WTC11 (cell line): ENCODE measurements at regions not wholly inside any gene's neighbourhood (a gene's known extent, or its start where the extent isn't known, plus 50 kb on each side); places are given as distances from the start of the nearest gene placed in this dataset.
A peak's percentile ranks its signal among the peaks of the same experiment; 100 is the strongest.

ENCODE experiments used
- ATAC-seq: fragments of 200-7000 bp; cut with Tn5 transposase; 2 replicates; pipeline ENCODE4 v1.10.0; 2021; ENCODE audit warnings: mild to moderate bottlenecking, moderate library complexity
- CTCF ChIA-PET: fragments of 300-600 bp; sonication (Branson Sonifier 250); formaldehyde crosslinking; loops from one replicate; lab custom pipeline; 2021; ENCODE audit warnings: antibody characterized with exemption; lab: Charles Lee
- POLR2A ChIA-PET: fragments of 350-600 bp; sonication (Branson Sonifier 250); formaldehyde crosslinking; loops from one replicate; lab custom pipeline; 2021; ENCODE audit warnings: antibody characterized with exemption; lab: Charles Lee
- DNase-seq: peaks from one replicate; pipeline ENCODE4 v3.0.0; 2021; ENCODE audit warnings: low spot score
- H3K27ac Mint-ChIP-seq: 2 replicates; pipeline ENCODE4 v1.8.0; 2021; ENCODE audit warnings: mixed read lengths
- H3K27me3 Mint-ChIP-seq: 2 replicates; pipeline ENCODE4 v1.8.0; 2021; ENCODE audit warnings: low read depth, mild to moderate bottlenecking, moderate library complexity, mixed read lengths
- H3K36me3 Mint-ChIP-seq: 2 replicates; pipeline ENCODE4 v1.8.0; 2021; ENCODE audit warnings: mixed read lengths
- H3K4me1 Mint-ChIP-seq: 2 replicates; pipeline ENCODE4 v1.8.0; 2022; ENCODE audit warnings: mixed read lengths
- H3K4me3 Mint-ChIP-seq: 2 replicates; pipeline ENCODE4 v1.8.0; 2021; ENCODE audit warnings: mild to moderate bottlenecking, moderate library complexity, mixed read lengths
- H3K9me3 Mint-ChIP-seq: 2 replicates; pipeline ENCODE4 v1.8.0; 2021; ENCODE audit warnings: mixed read lengths
- AFF4 ChIP-seq: sonication (generic); formaldehyde crosslinking; IDR thresholded peaks from 2 replicates; pipeline ENCODE4 v1.8.1; 2023; ENCODE audit warnings: mild to moderate bottlenecking, missing genetic modification reagents, borderline replicate concordance
- CBFB ChIP-seq: sonication (generic); formaldehyde crosslinking; IDR thresholded peaks from 2 replicates; pipeline ENCODE4 v1.8.1; 2022; ENCODE audit warnings: mild to moderate bottlenecking, low read depth, missing genetic modification reagents
- CDX4 ChIP-seq: fragments of 250-450 bp; sonication (Bioruptor Pico); IDR thresholded peaks from 2 replicates; pipeline ENCODE4 v1.9.0; 2021; ENCODE audit warnings: moderate library complexity, mild to moderate bottlenecking, inconsistent platforms, borderline replicate concordance
- E2F4 ChIP-seq: sonication (generic); formaldehyde crosslinking; IDR thresholded peaks from 2 replicates; pipeline ENCODE4 v1.8.1; 2022; ENCODE audit warnings: low read depth, mild to moderate bottlenecking, moderate library complexity, missing genetic modification reagents, borderline replicate concordance
- E2F5 ChIP-seq: sonication (generic); formaldehyde crosslinking; IDR thresholded peaks from 2 replicates; pipeline ENCODE4 v1.8.1; 2022; ENCODE audit warnings: mild to moderate bottlenecking, moderate library complexity, missing genetic modification reagents
- JUN ChIP-seq: sonication (generic); formaldehyde crosslinking; IDR thresholded peaks from 2 replicates; pipeline ENCODE4 v1.8.0; 2023; ENCODE audit warnings: mild to moderate bottlenecking, missing genetic modification reagents
- MLX ChIP-seq: sonication (generic); formaldehyde crosslinking; IDR thresholded peaks from 2 replicates; pipeline ENCODE4 v1.8.1; 2023; ENCODE audit warnings: mild to moderate bottlenecking, missing genetic modification reagents, moderate library complexity
- NFATC4 ChIP-seq: fragments of 250-450 bp; sonication (Bioruptor Pico); IDR thresholded peaks from 2 replicates; pipeline ENCODE4 v1.9.0; 2021; ENCODE audit warnings: mild to moderate bottlenecking
- NFYB ChIP-seq: sonication (generic); formaldehyde crosslinking; conservative IDR thresholded peaks from 2 replicates; pipeline ENCODE4 v1.8.0; 2022; ENCODE audit warnings: low read depth, missing genetic modification reagents
- PRRX2 ChIP-seq: fragments of 250-450 bp; sonication (Bioruptor Pico); IDR thresholded peaks from 2 replicates; pipeline ENCODE4 v1.8.0; 2021; ENCODE audit warnings: mild to moderate bottlenecking
- SOX15 ChIP-seq: fragments of 250-450 bp; sonication (Bioruptor Pico); IDR thresholded peaks from 2 replicates; pipeline ENCODE4 v1.9.0; 2021; ENCODE audit warnings: mild to moderate bottlenecking
- TEAD4 ChIP-seq: sonication (generic); formaldehyde crosslinking; IDR thresholded peaks from 2 replicates; pipeline ENCODE4 v1.8.0; 2022; ENCODE audit warnings: mild to moderate bottlenecking, missing genetic modification reagents
- ZBTB43 ChIP-seq: sonication (generic); formaldehyde crosslinking; IDR thresholded peaks from 2 replicates; pipeline ENCODE4 v1.8.1; 2023; ENCODE audit warnings: mild to moderate bottlenecking, missing genetic modification reagents
- ZNF232 ChIP-seq: sonication (generic); formaldehyde crosslinking; IDR thresholded peaks from 2 replicates; pipeline ENCODE4 v1.8.0; 2022; ENCODE audit warnings: mild to moderate bottlenecking, missing genetic modification reagents
- ZNF281 ChIP-seq: sonication (generic); formaldehyde crosslinking; IDR thresholded peaks from 2 replicates; pipeline ENCODE4 v1.8.0; 2023; ENCODE audit warnings: mild to moderate bottlenecking, missing genetic modification reagents

- ATAC-seq (no peak), DNase-seq (no peak)
- Mint-ChIP-seq H3K4me3 (no peak overlapping the region), H3K4me1 (peaks cover 4% of the 10 kb centered on the region; the same call in 1 of the 2 replicates), H3K27ac (no peak overlapping the region), H3K9me3 (no peaks in the 10 kb centered on the region), H3K36me3 (no peaks in the 10 kb centered on the region), H3K27me3 (no peaks in the 10 kb centered on the region; the same call in 1 of the 2 replicates)
- ChIA-PET CTCF (interaction anchor here (0.8 to 1.6 kb wide), 6 partner anchors 81 to 325 kb away, joined by 3 to 7 read pairs (median 4); no protein-coding TSS in a partner anchor), POLR2A (no interaction called here)
- TF ChIP-seq E2F5 (CRISPR knock-in tag) (no peak), PRRX2 (no peak), ZBTB43 (CRISPR knock-in tag) (no peak), NFATC4 (no peak), ZNF232 (CRISPR knock-in tag) (no peak)
These were observed 197.9 kb downstream of the BRD1 start for GRCh38 chr22:49629586-49630447.

- peaks cover 4% of the 10 kb centered on the region; the same call in 1 of the 2 replicates for H3K4me1 Mint-ChIP-seq
- H3K27me3 Mint-ChIP-seq, result no peaks in the 10 kb centered on the region; the same call in 1 of the 2 replicates
- H3K36me3 Mint-ChIP-seq, result no peaks in the 10 kb centered on the region
- ATAC-seq (no peak), DNase-seq (no peak)
- no peaks in the 10 kb centered on the region for H3K9me3 Mint-ChIP-seq
- POLR2A ChIA-PET, result no interaction called here
- TF ChIP-seq E2F4, result no peak
- TF ChIP-seq TEAD4 (CRISPR knock-in tag), result no peak
- H3K27ac Mint-ChIP-seq, result no peak overlapping the region
- H3K4me3 Mint-ChIP-seq, result no peak overlapping the region
- CTCF ChIA-PET, result interaction anchor here (0.9 to 1.6 kb wide), 2 partner anchors 195 to 324 kb away, joined by 4 to 7 read pairs; no protein-coding TSS in a partner anchor
These were observed 198.5 kb downstream of the BRD1 start for GRCh38 chr22:49629261-49629570.

- no peaks in the 10 kb centered on the region; the same call in 1 of the 2 replicates for H3K27me3 Mint-ChIP-seq
- H3K4me3 Mint-ChIP-seq, result no peak overlapping the region
- ChIA-PET CTCF (interaction anchor here (0.8 to 1.5 kb wide), 2 partner anchors 96 to 195 kb away, joined by 3 to 10 read pairs; no protein-coding TSS in a partner anchor), POLR2A (no interaction called here)
- H3K9me3 Mint-ChIP-seq, result no peaks in the 10 kb centered on the region
- DNase-seq (peak; percentile 7), ATAC-seq (no peak)
- H3K36me3 Mint-ChIP-seq, result no peaks in the 10 kb centered on the region
- H3K4me1 Mint-ChIP-seq, result peaks cover 4% of the 10 kb centered on the region; the same call in 1 of the 2 replicates
- no peak overlapping the region for H3K27ac Mint-ChIP-seq
- TF ChIP-seq ZBTB43 (CRISPR knock-in tag), result no peak
- TF ChIP-seq ZNF281, result no peak
- TF ChIP-seq AFF4 (CRISPR knock-in tag), result no peak
- no peak for TF ChIP-seq MLX (CRISPR knock-in tag)
- no peak for TF ChIP-seq JUN
- no peak for TF ChIP-seq NFYB
- no peak for TF ChIP-seq CDX4 (CRISPR knock-in tag)
- no peak for TF ChIP-seq CBFB (CRISPR knock-in tag)
- no peak for TF ChIP-seq SOX15
These were observed 199.0 kb downstream of the BRD1 start for GRCh38 chr22:49628391-49629260.
